ENCODE measurements at regions not wholly inside any gene's neighbourhood (a gene's known extent, or its start where the extent isn't known, plus 50 kb on each side); places are given as distances from the start of the nearest gene placed in this dataset.

GRCh38 chr20:41830702-41831101 lies 212.5 kb upstream of the CHD6 start:
- no peaks in the 10 kb centered on the region for H3K4me1 Mint-ChIP-seq (ENCODE audit: low read depth)
- no peak for DNase-seq (ENCODE audit: low spot score, unreplicated experiment)
- no peak overlapping the region for H3K4me3 Mint-ChIP-seq (ENCODE audit: low read depth)
- no peak for TF ChIP-seq CTCF (IDR thresholded peaks at IDR 0.05; ENCODE audit: unreplicated experiment)
- H3K27ac Mint-ChIP-seq, result no peak overlapping the region
- H3K9me3 Mint-ChIP-seq (ENCODE audit: low read depth), result no peaks in the 10 kb centered on the region
- H3K27me3 Mint-ChIP-seq, result peaks cover 26% of the 10 kb centered on the region
- no peaks in the 10 kb centered on the region for H3K36me3 Mint-ChIP-seq (ENCODE audit: insufficient read depth)

- no peak overlapping the region for H3K27ac Mint-ChIP-seq
- H3K9me3 Mint-ChIP-seq (ENCODE audit: low read depth), result no peaks in the 10 kb centered on the region
- no peak overlapping the region for H3K4me3 Mint-ChIP-seq (ENCODE audit: low read depth)
Measured at GRCh38 chr20:41819436-41819835, 201.3 kb upstream of the CHD6 start.

GRCh38 chr20:41818991-41819390 lies 200.8 kb upstream of the CHD6 start:
- Mint-ChIP-seq H3K36me3 (ENCODE audit: insufficient read depth) (no peaks in the 10 kb centered on the region), H3K27ac (no peak overlapping the region), H3K9me3 (ENCODE audit: low read depth) (no peaks in the 10 kb centered on the region), H3K4me3 (ENCODE audit: low read depth) (no peak overlapping the region), H3K4me1 (ENCODE audit: low read depth) (no peaks in the 10 kb centered on the region), H3K27me3 (peaks cover 5% of the 10 kb centered on the region)
- no peak for DNase-seq (ENCODE audit: low spot score, unreplicated experiment)
- TF ChIP-seq CTCF (IDR thresholded peaks at IDR 0.05; ENCODE audit: unreplicated experiment), result no peak

More at GRCh38 chr20:41819436-41819835, 201.3 kb upstream of the CHD6 start:
- Mint-ChIP-seq H3K4me1 (ENCODE audit: low read depth) (no peaks in the 10 kb centered on the region), H3K36me3 (ENCODE audit: insufficient read depth) (no peaks in the 10 kb centered on the region), H3K27me3 (peaks cover 5% of the 10 kb centered on the region)
- no peak for DNase-seq (ENCODE audit: low spot score, unreplicated experiment)
- no peak for TF ChIP-seq CTCF (IDR thresholded peaks at IDR 0.05; ENCODE audit: unreplicated experiment)

GRCh38 chr20:41818369-41818768 lies 200.2 kb upstream of the CHD6 start:
- Mint-ChIP-seq H3K4me3 (ENCODE audit: low read depth) (no peak overlapping the region), H3K4me1 (ENCODE audit: low read depth) (no peaks in the 10 kb centered on the region), H3K27me3 (peaks cover 5% of the 10 kb centered on the region), H3K36me3 (ENCODE audit: insufficient read depth) (no peaks in the 10 kb centered on the region), H3K27ac (no peak overlapping the region), H3K9me3 (ENCODE audit: low read depth) (no peaks in the 10 kb centered on the region)
- DNase-seq (ENCODE audit: low spot score, unreplicated experiment), result no peak
- no peak for TF ChIP-seq CTCF (IDR thresholded peaks at IDR 0.05; ENCODE audit: unreplicated experiment)

GRCh38 chr20:41811456-41811855 lies 193.3 kb upstream of the CHD6 start:
- no peak for TF ChIP-seq CTCF (IDR thresholded peaks at IDR 0.05; ENCODE audit: unreplicated experiment)
- Mint-ChIP-seq H3K4me1 (ENCODE audit: low read depth) (no peaks in the 10 kb centered on the region), H3K9me3 (ENCODE audit: low read depth) (peaks cover 13% of the 10 kb centered on the region), H3K27ac (no peak overlapping the region), H3K36me3 (ENCODE audit: insufficient read depth) (no peaks in the 10 kb centered on the region), H3K27me3 (no peaks in the 10 kb centered on the region), H3K4me3 (ENCODE audit: low read depth) (no peak overlapping the region)
- no peak for DNase-seq (ENCODE audit: low spot score, unreplicated experiment)

Data from progenitor cell of endocrine pancreas (in vitro differentiated cells).